DMS79 treated with DMSO at 0.1 percent for 48 hours (cell line): ENCODE measurements at regions not wholly inside any gene's neighbourhood (a gene's known extent, or its start where the extent isn't known, plus 50 kb on each side); places are given as distances from the start of the nearest gene placed in this dataset.

Source experiments
- DNase-seq: peaks from one replicate; lab custom pipeline; 2025; lab: John Stamatoyannopoulos, UW

DNA sequence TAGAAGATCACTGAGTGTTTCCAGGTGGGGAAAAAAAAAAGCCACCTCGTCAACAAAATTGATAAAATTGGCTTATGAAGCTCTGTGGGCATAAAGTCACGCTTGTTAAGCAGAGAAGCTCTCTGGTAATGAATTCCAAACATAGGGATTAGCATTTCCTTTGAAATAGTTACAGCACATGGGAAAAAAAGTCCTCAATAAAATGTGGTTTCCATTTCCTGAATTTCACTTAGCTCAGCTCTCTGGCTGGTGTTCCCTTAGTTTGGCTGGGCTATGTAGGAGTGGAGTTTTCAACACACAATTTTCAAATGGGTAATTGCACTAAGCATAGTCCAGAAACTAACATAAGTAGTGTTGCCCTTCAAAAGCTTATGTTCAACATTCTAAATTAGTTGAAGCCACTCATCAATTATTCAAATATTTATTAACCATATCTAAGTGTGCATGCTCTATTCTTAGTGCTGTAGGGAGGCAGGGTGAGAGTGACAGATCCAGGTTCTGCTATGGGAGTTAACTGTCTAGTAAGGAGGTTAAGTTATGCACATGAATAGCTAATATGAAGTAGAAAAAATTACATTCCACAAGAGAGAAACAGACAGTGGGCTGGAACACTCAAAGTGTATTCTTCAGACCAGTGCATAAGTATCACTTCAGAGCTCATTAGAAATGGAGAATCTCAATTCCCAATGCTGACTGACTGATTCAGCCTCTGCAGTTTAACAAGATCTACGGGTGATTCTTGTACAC is 445.7 kb downstream of the SMARCA1 start:
- no peak for DNase-seq

DNA sequence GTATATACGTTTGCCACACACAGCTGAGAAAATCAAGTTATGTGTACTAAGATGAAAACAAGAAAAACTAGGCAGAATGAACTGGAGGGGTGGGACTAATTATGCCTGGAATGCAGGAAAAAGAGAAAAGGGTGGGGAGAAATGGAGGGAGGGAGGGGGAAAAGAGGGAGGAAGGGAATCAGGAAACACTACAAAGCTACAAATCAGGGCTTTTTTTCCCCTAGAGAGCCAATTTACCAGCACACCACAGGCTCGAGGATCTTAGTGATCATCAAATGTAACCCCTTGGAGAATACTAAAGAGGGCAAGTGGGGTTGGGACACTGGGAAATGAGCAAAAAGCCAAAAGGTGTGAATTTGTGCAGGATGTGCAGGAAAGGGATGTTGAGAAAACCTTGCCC is 451.9 kb downstream of the SMARCA1 start:
- DNase-seq = no peak

DNA sequence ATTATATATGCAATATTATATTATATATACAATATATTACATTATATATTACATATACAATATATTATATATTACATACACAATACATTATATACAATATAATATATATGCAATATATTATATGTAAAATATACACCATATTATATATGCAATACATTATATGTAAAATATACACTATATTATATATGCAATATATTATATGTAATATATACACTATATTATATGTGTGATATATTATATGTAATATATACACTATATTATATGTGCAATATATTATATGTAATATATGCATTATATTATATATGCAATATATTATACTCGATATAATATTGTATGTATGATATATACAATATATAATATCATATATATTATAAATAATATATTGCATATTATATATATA is 457.4 kb downstream of the SMARCA1 start:
- no peak for DNase-seq

DNA sequence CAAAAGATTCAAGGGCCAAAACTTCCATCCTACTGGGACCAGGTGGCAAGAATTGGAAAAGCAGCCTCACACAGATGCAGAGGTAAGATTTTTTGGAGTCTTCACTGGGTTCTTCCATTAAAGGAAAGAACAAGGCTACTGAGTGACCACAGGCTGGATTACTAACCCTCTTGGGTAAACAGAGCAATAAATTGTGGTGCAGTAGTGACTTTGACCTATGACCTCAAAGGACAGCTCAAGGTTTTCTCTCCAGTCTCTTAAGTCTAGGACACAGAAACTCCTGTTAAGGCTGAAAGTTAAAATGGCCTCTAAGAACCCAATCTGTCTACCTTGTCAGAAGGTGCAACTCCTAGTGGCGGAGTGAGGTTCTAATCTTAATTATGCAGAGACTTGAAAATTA is 464.9 kb downstream of the SMARCA1 start:
- no peak for DNase-seq

DNA sequence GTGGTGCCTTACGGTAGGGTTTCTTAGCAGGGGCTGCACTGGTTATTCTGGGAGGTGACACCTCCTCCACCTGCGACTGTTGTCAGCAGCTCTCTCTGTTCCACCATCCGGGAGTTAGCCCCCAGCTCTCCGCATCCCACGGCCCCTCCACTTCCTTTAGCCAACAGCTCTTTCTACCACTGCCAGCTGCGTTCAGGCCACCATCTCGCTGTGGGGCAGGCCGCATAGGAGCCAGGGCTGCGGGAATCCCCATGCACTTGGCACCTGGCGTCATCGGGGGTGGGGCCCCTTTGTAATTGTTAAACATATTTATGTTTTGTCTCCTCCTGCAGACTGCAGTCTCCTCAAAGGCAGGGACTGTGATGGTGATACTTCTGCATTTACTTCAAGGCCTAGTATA is 480.2 kb downstream of the SMARCA1 start:
- DNase-seq = no peak

DNA sequence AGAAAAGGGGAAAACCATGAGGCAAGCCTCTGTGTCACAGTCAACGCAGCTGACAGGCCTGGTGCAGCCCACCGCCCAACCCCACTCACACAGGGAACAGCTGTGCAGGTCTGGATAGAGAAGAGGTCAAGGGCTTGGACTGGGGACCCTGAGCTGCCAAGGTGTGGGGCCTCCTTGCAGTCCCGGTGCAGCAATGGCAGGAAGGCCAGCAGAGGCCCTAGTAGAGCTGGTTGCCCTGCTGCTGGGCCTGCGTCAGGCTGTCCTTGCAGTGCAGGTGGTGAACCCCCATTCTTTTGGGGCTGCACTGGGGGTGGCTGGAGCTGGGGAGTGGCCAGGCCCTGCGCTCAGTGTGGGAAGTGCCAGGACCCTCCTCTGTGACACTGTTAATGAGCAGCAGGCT is 482.0 kb downstream of the SMARCA1 start:
- DNase-seq = no peak

DNA sequence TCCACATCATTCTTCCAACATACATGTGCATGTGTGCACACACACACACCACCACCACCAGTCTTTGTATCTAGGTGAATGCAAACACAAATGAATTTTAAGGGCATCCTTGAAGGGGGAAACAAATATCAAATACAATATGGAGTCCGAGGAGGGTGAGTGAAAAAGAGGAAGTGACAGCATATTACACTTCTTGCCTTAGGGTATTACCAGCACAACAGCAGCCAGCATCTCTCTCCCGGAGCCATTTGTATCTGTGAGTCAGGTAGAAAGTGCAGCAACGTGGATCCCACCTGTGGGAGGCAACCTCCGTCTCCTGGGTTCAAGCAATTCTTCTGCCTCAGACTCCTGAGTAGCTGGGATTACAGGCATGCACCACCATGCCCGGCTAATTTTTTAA is 483.2 kb downstream of the SMARCA1 start:
- no peak for DNase-seq

DNA sequence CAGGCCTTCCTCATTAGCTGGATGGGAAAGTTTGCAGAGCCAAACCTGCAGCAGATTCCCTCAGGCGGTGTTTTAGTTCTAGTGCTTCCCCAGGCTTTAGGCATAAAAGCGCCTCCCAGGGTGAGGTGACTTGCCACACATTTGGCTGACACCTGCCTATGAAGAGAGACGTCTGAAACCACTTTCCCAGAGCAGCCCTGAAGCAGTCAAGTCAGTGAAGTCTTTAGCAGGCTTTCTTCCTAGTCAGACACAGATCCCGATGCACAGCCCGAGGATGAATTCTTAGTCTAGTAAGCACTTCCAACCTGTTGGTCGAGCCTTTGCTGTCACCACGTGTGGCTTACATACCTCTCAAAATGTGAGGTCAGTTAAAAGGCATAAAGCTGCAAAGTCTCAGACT is 484.1 kb downstream of the SMARCA1 start:
- DNase-seq = no peak

DNA sequence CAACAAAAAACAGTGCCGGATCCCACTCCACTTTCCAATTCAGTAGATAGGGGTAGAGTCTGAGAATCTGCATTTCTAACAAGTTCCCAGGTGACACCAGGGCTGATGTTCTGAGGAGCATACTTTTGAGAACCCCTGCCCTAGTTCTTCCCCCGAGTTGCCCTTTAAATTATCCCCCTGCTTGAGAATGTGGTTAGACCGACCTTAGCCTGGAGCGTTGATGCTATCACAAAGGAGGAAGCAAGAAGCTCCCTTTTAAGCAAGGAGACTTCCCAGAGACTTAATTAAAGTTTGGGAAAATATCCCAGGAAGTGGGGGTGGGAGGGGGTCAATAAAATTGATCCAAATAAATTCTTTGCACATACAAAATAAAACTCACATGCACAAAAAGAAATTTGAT is 485.9 kb downstream of the SMARCA1 start:
- DNase-seq = no peak

DNA sequence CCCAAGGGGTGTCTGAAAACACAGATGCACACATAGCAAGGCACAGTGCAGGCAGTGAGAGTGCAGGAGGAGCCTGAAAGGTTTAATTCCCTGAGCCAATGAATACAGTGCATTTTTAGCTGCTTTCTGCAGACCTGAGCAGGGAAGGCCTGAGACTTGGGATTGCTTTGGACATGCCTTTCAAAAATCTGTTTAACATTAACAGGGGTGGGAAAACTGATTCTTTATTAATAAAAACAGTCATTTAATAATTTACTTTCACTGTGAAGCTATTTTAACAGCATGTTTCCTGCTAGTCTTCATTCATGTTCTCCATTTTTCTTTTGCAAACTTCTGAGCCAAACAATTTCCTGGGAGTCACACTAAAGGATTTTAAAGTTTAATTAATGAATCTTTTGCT is 488.1 kb downstream of the SMARCA1 start:
- no peak for DNase-seq

DNA sequence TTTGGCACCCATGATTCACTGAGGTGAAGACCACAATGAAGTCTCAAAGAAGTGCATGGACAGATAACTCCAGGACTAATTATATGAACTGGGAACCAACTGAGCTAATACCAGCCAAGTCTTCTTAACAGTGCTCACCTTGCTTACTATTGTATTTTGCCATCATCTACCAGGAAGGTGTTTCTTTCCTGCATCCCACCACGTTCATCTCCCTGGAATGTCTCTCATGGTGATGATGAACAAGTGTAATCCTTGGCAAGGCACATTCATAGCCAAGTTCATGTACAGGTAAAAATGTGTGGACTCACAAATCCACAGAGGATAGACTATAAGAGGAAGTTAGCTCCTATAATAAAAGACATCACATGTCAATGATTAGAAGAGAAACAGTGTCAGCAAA is 489.1 kb downstream of the SMARCA1 start:
- no peak for DNase-seq

DNA sequence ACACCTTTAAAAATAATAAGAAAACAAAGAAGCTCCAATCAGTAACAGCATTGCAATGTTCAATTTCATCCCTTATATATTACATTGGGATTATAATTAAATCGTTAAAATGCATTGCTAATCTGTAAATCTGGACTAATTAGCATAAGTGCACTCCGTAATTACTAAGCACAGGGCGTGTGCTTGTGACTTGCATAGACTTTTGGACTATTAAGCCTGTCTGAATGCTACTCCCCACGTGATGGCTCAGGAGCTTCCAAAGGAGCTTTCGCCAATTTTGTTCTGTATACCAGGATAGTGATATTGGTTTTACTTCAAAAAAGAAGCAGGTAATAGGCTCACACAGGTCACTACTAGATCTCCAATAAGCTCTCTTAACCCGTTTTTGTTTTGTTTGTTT is 497.1 kb downstream of the SMARCA1 start:
- no peak for DNase-seq

DNA sequence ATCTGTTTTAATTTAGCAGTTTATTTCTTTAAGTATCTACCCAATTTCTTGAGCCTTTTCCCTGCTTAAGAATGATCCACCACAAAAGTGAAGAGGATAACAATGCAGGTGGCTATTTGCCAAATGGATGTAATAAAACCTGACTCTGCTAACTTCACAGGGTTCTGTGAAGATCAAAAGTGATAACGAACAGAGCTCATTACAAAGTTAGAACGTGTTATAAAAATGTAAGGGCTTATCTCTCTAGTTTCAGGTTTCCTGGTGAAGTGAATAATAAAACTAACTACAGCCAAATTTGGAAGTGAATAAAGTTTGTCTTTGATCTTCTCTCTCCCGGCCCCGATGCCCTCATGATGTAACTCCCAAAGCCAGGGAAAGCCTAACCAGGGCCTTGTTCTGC is 497.9 kb downstream of the SMARCA1 start:
- no peak for DNase-seq

DNA sequence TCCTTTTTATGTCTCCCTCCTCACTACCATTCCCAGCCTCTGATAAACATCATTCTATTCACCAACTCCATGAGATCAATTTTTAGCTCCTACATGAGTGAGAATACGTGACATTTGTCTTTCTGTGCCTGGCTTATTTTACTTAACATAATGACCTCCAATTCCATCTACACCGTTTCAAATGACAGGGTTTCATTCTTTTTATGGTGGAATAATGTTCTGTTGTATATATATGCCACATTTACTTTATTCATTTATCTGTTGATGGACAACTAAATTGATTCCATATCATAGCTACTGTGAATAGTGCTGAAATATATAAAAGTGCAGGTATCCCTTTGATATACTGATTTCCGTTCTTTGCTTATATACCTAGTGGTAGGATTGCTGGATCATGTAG is 503.9 kb downstream of the SMARCA1 start:
- DNase-seq = no peak

DNA sequence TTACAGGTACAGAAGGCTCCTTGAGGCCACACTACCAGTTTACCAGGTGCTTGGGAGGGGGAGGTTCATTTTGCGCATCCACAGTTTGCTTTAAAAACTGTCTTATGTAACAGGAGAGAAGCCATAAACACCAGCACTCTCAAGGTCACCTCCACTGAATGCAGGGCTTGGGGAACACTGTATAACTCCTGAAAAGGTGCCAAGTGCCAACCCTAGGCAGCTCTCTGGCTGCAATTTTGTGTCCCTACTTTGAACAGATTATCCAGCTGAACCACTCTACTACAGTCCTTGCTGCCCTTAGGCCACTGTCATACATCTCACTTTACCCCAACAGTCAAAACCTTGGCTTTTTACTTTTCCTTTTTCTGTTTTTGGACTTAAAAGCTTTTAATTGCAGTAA is 507.9 kb downstream of the SMARCA1 start:
- no peak for DNase-seq

DNA sequence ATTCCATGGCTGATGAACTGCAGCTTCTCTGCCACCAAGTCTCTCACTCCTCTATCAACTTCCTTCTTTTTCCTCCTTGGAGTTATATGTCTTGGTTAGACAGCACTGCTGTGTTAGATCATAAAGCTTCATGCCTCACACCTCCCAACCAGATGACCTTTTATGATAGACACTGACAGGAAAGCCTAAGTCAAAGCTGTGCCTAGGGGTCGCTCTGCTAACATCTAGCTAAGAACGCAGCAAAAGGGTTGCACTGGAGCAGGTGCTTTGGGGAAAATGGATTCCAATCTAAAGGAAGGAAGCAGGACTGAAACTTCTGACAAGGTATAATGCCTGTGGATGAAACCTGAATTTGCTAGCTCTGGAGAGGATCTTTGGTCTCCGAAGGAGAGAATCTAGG is 509.7 kb downstream of the SMARCA1 start:
- no peak for DNase-seq

DNA sequence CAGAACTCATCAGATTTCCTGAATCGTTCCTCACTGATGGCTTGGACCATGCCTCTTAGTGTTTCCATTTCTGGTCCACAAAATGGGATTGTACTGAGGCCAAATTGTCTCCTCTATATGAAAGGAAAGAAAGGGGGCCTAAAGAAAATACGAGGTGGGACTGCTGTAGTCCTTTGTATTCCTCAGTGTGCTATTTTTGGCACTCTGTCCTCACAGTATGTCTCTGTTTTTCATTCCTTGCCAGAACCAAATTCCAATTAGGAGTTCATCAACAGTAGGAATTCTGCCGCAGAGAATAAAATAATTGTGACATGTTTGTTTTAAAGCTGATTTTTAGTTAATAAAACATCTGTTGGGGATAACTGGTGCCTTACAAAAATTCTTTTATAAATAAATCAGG is 515.7 kb downstream of the SMARCA1 start:
- no peak for DNase-seq

DNA sequence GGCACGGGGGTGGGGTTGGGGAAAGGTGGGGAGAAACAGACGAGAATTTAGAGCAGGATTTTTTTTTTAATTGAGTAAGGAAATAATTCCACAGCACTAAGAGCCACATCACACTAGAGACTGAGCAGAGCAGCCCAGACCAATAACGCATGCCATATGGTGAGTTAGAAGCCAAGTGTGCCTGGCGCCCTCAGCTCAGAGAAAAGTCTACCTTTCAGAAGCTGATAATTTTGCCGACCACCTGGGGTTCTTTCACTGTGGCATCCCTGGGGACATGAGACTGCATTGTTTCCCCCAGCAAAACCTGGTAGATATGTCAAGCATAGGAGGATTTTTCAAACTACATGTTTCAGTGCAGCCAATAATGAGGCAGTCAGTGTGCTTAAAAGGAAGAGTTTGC is 516.8 kb downstream of the SMARCA1 start:
- DNase-seq = no peak

DNA sequence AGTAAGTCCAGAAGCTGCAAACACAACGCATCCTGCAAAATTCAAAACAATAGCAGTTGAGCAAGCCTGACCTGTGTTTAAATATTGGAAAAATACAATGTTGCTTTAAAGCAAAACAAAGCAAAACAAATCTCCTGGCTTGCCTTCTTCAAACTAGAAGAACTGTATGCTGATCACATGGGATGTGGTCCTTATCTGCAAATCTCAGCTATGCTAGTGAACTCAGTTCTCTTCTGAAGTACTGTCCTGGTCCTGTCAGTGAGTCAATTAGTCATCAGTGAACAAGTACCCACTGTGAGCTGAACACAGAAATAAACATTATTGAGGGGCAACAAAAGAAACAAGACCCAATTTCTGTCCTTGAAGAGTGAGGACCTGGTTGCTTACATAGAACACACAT is 522.5 kb downstream of the SMARCA1 start:
- DNase-seq = no peak

DNA sequence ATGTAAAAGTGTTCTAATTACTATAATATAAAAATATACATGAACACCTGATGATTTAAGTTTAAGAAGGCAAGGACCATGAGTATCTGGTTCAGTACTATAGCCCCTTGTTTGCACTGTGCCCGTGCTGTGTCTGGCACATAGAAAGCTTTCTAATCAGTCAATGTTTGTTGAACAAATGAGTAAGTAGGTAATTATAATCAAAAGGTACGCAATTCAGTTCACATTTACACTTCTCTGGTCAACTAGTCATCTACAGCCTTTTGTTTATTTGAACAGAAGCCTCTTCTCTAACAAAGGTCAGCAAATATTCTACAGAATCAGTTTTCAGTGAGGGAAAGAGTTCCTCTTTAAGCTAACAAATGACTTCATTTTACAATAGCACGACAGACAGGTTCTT is 523.3 kb downstream of the SMARCA1 start:
- DNase-seq = no peak

DNA sequence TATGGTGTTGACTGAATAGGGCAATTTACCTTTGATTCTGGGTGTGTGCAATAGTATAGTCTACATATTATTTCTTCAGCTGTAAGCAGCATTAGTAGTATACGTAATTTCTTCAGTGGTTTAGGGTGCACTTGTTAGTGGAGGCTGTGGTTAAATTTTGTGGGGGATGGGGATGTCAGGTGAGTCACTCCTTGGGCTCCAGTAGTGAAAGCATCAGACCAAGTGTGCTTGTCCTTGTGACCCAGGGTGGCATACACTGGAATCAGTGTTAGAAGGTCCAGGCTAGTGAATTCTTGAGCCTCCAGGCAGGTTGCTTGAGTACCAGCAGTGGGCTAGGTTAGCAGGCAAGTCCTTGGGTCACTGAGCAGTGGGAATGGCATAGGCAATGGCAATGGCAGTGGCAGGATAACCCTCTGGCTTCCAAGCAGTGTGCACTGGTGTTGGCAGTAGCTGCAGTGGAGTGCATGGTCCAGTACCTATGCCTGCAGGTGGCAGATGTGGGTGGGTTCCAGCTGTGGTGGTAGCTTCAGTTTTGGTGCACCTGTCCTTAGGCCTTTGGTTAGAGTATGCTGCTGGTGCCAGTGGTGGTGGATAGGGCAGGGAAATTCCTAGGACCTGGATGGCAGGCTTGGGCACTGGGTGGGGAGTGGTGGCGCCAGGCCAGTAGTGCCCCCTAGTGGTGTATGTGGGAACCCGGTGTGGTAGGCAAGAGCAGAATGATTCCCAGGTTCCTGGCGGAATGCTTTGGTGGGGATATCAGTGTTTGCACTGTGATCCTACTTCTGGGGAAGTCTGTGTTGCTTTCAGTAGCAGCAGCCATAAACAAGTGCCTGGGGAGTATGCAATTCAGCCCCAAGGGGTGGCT is 531.0 kb downstream of the SMARCA1 start:
- DNase-seq = no peak

DNA sequence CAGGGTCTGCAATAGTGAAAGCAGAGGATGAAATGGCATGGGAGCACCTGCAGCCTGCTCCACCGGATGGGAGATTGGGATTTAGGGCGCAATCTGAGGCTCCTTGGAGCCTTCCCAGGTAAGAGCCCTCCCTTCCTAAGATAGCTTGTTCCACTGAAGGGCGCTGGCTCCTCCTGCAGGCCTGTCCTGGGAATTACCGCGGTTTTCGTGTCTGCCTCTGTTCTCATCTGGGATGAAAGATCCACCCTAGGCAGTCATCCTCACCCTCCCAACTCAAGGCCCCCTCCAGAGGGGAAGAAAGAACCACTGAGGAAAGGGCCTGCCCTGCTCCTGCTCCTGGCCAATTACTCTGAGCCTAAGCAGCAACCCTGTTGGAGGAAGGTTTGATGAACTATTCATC is 547.5 kb downstream of the SMARCA1 start:
- DNase-seq = no peak

DNA sequence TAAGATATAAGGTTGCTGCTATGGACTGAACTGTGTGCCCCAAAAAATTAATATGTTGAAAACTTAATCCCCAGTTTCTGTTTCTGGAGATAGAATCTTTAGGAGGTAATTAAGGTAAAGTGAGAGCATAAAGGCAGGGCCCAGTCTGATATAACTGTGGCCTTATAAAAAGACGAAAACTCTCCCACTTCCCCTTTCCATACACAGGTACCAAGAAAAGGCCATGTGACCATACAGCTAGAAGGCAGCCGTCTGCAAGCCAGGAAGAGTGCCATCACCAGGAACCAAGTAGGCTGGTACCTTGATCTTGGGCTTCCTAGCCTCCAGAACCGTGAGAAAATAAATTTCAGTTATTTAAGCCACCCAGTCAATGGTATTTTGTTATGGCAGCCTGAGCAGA is 550.3 kb downstream of the SMARCA1 start:
- no peak for DNase-seq

DNA sequence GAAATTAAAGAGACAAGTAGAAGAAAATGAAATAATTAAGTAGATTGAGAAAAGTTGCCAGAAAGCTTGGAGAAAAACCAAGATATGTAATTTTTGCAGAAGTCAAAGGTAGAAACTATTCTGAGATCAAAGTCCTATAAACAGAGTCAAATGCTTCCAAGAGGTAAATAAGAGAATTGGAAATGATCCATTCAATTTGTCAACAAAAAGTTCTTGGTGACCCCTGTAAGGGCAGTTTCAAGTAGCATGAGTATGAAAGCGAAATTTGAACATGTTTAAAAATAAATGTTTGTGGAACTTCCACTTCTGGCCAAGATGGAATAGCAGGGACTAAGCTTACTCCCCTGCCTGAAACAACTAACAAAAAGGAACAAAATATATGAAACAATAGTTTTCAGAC is 562.0 kb downstream of the SMARCA1 start:
- DNase-seq = no peak
